ENCODE measurements at regions not wholly inside any gene's neighbourhood (a gene's known extent, or its start where the extent isn't known, plus 50 kb on each side); places are given as distances from the start of the nearest gene placed in this dataset.

DNA sequence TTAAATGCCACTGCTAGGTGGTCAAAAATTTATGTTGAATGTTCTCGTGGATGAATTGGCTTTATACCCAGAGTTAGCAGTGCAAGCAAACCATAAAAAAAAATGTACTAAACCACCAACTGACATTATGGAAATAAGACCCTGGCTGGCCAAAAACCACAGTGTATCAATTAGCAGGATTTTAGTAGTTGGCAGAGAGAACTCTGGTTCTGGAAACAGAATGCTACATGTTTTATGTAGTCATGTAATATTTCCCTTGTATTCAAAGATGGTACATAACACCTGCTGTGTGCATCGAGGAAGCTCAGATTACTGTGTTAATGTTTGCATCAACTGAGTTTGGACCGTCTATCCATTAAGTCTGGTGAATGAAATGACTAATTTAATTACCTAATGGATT is 618.5 kb downstream of the CCSER2 start:
- Histone ChIP-seq H3K27ac (no peak overlapping the region), H3K27me3 (no peaks in the 10 kb centered on the region), H3K9me3 (no peaks in the 10 kb centered on the region), H3K36me3 (no peaks in the 10 kb centered on the region), H3K4me1 (no peaks in the 10 kb centered on the region), H3K4me3 (no peak overlapping the region)
- DNase-seq (no peak), ATAC-seq (no peak)
- TF ChIP-seq, protein P1, sequence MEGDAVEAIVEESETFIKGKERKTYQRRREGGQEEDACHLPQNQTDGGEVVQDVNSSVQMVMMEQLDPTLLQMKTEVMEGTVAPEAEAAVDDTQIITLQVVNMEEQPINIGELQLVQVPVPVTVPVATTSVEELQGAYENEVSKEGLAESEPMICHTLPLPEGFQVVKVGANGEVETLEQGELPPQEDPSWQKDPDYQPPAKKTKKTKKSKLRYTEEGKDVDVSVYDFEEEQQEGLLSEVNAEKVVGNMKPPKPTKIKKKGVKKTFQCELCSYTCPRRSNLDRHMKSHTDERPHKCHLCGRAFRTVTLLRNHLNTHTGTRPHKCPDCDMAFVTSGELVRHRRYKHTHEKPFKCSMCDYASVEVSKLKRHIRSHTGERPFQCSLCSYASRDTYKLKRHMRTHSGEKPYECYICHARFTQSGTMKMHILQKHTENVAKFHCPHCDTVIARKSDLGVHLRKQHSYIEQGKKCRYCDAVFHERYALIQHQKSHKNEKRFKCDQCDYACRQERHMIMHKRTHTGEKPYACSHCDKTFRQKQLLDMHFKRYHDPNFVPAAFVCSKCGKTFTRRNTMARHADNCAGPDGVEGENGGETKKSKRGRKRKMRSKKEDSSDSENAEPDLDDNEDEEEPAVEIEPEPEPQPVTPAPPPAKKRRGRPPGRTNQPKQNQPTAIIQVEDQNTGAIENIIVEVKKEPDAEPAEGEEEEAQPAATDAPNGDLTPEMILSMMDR (IDR thresholded peaks at IDR 0.05) = no peak
- intact Hi-C loops (cut with DNase I) = no loop called here

DNA sequence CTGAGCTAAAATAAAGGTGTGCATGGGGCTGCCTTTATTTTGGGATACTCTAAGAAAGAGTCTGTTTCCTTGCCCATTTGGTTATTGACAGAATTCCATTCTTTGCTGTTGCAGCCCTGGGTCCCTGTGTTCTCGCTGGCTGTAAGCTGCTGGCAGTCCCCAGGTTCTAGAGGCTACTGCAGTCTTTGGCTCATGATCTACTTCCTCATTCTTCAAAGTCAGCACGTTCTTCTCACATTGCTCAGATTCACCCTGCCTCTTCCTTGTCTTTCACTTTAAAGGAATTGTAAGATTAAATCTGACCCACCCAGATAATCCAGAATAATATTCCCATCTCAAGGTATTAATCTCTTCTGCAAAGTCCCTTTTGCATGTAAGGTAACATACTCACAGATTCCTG is 620.3 kb downstream of the CCSER2 start:
- DNase-seq = no peak
- intact Hi-C loops (cut with DNase I) = no loop called here
- peak; percentile 71 for ATAC-seq

DNA sequence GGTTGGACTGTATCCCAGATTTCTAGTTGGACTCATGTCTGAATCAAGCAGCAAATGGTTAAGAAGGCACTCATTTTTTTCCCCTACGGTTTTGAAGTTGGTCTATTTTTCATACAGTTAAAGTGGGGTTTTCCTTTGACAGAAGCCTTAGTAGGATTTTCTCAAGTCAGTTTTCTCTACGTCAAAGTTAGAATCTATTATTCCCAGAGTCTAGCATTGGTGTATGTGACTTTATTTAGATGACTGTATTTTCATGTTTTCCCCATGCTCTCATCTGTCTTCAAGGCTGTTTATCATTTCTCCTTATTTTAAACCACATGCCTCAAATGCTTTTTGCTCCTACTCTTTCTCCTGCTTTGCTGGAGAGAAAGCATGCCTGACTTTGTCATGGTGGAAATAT is 623.2 kb downstream of the CCSER2 start:
- Histone ChIP-seq H3K4me3 (no peak overlapping the region), H3K4me1 (no peaks in the 10 kb centered on the region), H3K9me3 (no peaks in the 10 kb centered on the region), H3K27ac (no peak overlapping the region), H3K27me3 (no peaks in the 10 kb centered on the region), H3K36me3 (no peaks in the 10 kb centered on the region)
- TF ChIP-seq, protein P1 (IDR thresholded peaks at IDR 0.05) = no peak
- intact Hi-C loops (cut with DNase I) = no loop called here
- ATAC-seq = no peak
- DNase-seq = no peak

More for the DNA sequence above, 620.3 kb downstream of the CCSER2 start:
- TF ChIP-seq, protein P1 (IDR thresholded peaks at IDR 0.05) = no peak
- Histone ChIP-seq H3K9me3 (no peaks in the 10 kb centered on the region), H3K27me3 (no peaks in the 10 kb centered on the region), H3K36me3 (no peaks in the 10 kb centered on the region), H3K27ac (no peak overlapping the region), H3K4me1 (no peaks in the 10 kb centered on the region), H3K4me3 (no peak overlapping the region)

DNA sequence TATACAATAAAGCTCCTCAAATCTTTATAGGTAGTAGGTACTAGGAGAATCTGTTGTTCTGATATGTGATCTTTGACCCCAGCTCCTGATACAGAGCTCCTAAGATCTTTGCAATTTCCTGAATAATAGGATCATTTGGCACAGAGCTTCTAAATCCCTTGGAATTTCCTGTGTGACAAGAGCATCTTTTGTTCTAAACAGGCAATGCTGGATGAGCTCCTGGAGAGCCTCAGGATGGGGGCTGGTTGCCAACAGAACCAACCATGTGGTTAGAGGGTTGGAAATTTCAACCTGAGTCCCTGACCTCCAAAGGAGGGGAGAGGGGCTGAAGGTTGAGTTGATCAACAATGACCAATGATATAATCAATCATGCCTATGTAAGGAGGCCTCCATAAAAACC is 629.0 kb downstream of the CCSER2 start:
- TF ChIP-seq, protein P1 (IDR thresholded peaks at IDR 0.05) = no peak

DNA sequence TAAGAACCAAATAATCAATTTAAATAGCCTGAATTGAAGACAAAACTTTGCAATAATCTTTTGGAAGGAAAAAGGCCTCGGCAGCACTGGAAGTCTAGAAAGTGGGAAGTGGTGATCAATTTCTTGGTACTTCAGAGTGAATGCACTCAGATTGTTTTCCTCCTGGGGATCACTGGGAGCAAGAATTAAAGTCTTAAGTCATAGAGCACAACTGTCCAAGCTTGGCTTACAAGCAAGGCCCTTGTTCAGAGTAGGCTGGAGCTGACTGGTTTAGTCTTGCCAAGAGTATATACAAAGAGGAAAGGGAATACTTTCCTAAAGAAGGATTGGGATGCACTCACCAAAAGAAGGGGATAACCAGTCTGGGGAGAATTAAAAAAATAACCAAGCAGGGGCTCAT is 637.1 kb downstream of the CCSER2 start:
- ATAC-seq (no peak), DNase-seq (no peak)
- no peaks in the 10 kb centered on the region for H3K4me1 ChIP-seq
- no peaks in the 10 kb centered on the region for H3K9me3 ChIP-seq
- intact Hi-C loops (cut with DNase I) = no loop called here
- no peaks in the 10 kb centered on the region for H3K27me3 ChIP-seq
- no peaks in the 10 kb centered on the region for H3K36me3 ChIP-seq
- H3K4me3 ChIP-seq = no peak overlapping the region
- no peak overlapping the region for H3K27ac ChIP-seq
- TF ChIP-seq, protein P1 (IDR thresholded peaks at IDR 0.05) = no peak

More for the DNA sequence above, 629.0 kb downstream of the CCSER2 start:
- Histone ChIP-seq H3K27ac (no peak overlapping the region), H3K36me3 (no peaks in the 10 kb centered on the region), H3K4me1 (no peaks in the 10 kb centered on the region), H3K27me3 (no peaks in the 10 kb centered on the region), H3K9me3 (no peaks in the 10 kb centered on the region), H3K4me3 (no peak overlapping the region)
- DNase-seq (no peak), ATAC-seq (no peak)
- intact Hi-C loops (cut with DNase I) = no loop called here

Data from left lung (tissue), 4 donors.